ENCODE measurements at regions not wholly inside any gene's neighbourhood (a gene's known extent, or its start where the extent isn't known, plus 50 kb on each side); places are given as distances from the start of the nearest gene placed in this dataset.

GRCh38 chr9:30670805-30671562, 1713.5 kb upstream of the ACO1 start:
- no peak for DNase-seq (ENCODE audit: low spot score)

GRCh38 chr9:30673132-30673531, 1711.3 kb upstream of the ACO1 start:
- no peak for DNase-seq (ENCODE audit: low spot score)

GRCh38 chr9:30676651-30677050, 1707.8 kb upstream of the ACO1 start:
- no peak for DNase-seq (ENCODE audit: low spot score)

GRCh38 chr9:30677221-30677620, 1707.2 kb upstream of the ACO1 start:
- no peak for DNase-seq (ENCODE audit: low spot score)

- no peak for DNase-seq (ENCODE audit: low spot score)
These were observed 1695.6 kb upstream of the ACO1 start for GRCh38 chr9:30688801-30689200.

GRCh38 chr9:30697958-30698357, 1686.5 kb upstream of the ACO1 start:
- DNase-seq (ENCODE audit: low spot score): no peak

GRCh38 chr9:30711591-30711990, 1672.9 kb upstream of the ACO1 start:
- DNase-seq (ENCODE audit: low spot score): no peak

- DNase-seq (ENCODE audit: low spot score): no peak
These were observed 1671.2 kb upstream of the ACO1 start for GRCh38 chr9:30713243-30713642.

GRCh38 chr9:30714389-30714788, 1670.1 kb upstream of the ACO1 start:
- no peak for DNase-seq (ENCODE audit: low spot score)

- DNase-seq (ENCODE audit: low spot score): no peak
These were observed 1666.0 kb upstream of the ACO1 start for GRCh38 chr9:30718483-30718882.

- no peak for DNase-seq (ENCODE audit: low spot score)
These were observed 1662.4 kb upstream of the ACO1 start for GRCh38 chr9:30722065-30722464.

GRCh38 chr9:30723656-30724055, 1660.8 kb upstream of the ACO1 start:
- no peak for DNase-seq (ENCODE audit: low spot score)

GRCh38 chr9:30732060-30732459, 1652.4 kb upstream of the ACO1 start:
- DNase-seq (ENCODE audit: low spot score): no peak

GRCh38 chr9:30744871-30745270, 1639.6 kb upstream of the ACO1 start:
- DNase-seq (ENCODE audit: low spot score): no peak

- DNase-seq (ENCODE audit: low spot score): no peak
These were observed 1637.9 kb upstream of the ACO1 start for GRCh38 chr9:30746589-30746988.

GRCh38 chr9:30757723-30758122, 1626.7 kb upstream of the ACO1 start:
- no peak for DNase-seq (ENCODE audit: low spot score)

- DNase-seq (ENCODE audit: low spot score): no peak
These were observed 1625.6 kb upstream of the ACO1 start for GRCh38 chr9:30758726-30759446.

- DNase-seq (ENCODE audit: low spot score): no peak
These were observed 1619.1 kb upstream of the ACO1 start for GRCh38 chr9:30765318-30765717.

- no peak for DNase-seq (ENCODE audit: low spot score)
These were observed 1613.2 kb upstream of the ACO1 start for GRCh38 chr9:30771163-30771708.

- no peak for DNase-seq (ENCODE audit: low spot score)
These were observed 1612.7 kb upstream of the ACO1 start for GRCh38 chr9:30771760-30772159.

- no peak for DNase-seq (ENCODE audit: low spot score)
These were observed 1611.0 kb upstream of the ACO1 start for GRCh38 chr9:30773427-30773826.

- no peak for DNase-seq (ENCODE audit: low spot score)
These were observed 1610.1 kb upstream of the ACO1 start for GRCh38 chr9:30774326-30774725.

GRCh38 chr9:30775236-30775635, 1609.2 kb upstream of the ACO1 start:
- DNase-seq (ENCODE audit: low spot score): no peak

Measured in left forelimb (tissue), 1 donor.